Femur (tissue), 1 donor: ENCODE measurements at regions not wholly inside any gene's neighbourhood (a gene's known extent, or its start where the extent isn't known, plus 50 kb on each side); places are given as distances from the start of the nearest gene placed in this dataset.

Experiments
- DNase-seq: peaks from one replicate; pipeline ENCODE4 v3.0.0-alpha.2; 2017

DNA sequence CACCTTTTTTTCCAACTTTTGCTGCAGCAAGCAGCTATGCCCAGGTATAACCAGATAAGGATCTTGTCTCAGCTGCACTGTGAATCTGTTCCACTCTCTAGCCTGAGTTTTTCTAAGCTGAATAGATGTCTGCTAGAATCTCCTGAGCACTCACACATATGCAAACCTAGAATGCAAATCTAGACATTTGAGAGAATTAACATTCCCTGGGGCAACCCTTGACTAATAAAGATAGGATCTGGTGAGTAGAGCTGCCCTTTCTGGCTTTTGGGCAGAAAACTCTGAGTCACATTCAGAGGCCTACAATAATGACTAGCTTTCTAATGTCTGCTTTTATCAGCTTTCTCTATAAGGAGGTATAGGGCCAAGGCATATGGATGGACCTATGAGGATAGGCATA, 61.4 kb upstream of the BARHL2 start:
- DNase-seq = no peak

DNA sequence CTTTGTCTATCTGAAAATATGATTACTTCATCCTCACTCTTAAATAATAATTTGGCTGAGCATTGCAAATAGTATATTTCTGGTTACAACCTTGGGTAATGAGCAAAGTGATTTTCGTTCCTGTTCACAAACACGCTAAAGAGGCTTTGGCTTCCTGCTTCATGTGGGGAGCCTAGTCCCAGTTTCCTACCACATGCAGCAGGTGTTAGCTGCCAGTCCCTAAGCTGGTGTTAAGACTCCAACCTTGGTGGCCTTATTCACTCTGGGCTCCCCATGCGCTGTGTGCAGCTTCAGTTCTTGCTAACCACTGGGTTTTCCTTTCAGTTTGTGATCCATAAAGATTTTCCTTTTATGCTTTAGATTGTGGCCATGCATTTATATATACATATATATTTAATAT, 56.7 kb upstream of the BARHL2 start:
- DNase-seq = no peak

DNA sequence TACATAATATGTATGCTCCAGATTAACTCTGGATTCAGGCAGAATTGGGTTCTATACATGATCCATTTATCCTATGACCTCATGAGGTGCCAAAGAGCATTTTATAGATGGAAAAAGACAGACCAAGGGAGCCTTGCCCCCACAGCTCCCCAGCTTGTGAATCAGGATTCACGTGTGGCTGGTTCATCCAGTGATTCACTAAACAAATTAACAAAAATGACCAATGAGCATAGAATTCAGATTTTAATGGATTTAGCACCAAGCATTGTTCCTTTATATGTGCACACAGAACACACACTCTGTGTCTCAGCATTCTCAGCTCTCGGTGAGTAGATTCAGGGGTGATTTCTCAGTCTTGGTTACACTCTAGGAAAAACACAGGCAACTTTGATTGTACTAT, 51.7 kb upstream of the BARHL2 start:
- DNase-seq = no peak

DNA sequence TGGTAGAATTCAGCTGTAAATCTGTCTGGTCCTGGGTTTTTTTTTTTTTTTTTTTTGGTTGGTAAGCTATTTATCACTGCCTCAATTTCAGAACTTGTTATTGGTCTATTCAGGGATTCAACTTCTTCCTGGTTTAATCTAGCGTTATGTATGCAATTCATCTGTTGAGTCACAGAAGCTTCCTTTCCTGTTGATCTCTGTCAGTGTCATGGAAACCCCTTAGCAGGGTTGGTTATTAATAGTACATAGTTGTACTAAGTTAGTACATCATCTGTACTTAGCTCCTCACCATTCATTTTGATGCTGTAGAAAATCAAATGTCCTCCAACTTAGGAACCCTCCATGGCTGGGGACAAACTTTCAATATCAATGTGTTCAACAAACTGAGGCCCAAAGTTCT, 51.0 kb upstream of the BARHL2 start:
- no peak for DNase-seq
